ENCODE measurements at regions not wholly inside any gene's neighbourhood (a gene's known extent, or its start where the extent isn't known, plus 50 kb on each side); places are given as distances from the start of the nearest gene placed in this dataset.

DNA sequence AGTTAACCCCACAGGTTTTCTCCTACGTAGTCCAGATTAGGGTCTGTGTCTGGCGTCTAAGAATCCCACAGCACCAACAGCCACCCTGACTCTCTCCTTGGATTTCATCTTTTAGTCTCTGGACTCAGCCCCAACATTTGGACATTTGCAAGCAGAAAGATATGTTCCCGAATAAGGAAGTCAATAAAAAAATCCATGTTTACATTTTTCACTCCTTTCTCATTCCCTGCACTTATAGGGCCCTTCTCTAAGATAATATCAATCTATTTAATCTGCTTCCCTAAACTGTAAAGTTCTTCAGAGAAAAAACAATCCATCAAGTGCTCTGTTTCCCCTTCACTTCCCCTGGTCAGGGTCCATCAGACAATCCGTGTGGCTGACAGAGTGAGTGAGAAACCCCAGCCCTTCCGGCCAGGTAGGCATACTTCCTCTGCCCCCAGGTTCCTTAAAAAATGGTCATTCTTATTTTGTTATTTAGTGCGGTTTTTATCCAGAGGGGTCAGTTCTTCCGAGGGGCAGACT lies 105.9 kb upstream of the CDC42BPA start:
- in situ Hi-C loops (cut with HindIII; ENCODE audit: low pct_unique_long_range_greater_than_20kb, low sequenced_read_pairs) (no loop called here), intact Hi-C loops (cut with micrococcal nuclease; ENCODE audit: unreplicated experiment) (no loop called here)
- DNase-seq (ENCODE audit: low read depth, low spot score) (no peak), ATAC-seq (no peak)
- peaks cover 21% of the 10 kb centered on the region for H3K4me1 ChIP-seq (ENCODE audit: control insufficient read depth, insufficient read depth, low read length)
- no peaks in the 10 kb centered on the region for H3K27me3 ChIP-seq (ENCODE audit: control insufficient read depth, insufficient read depth, low read length)
- ChIA-PET POLR2A (no interaction called here), CTCF (no interaction called here)
- no peak for TF ChIP-seq POLR2AphosphoS5 (IDR thresholded peaks at IDR 0.05; ENCODE audit: low read depth, low read length)
- no peak for TF ChIP-seq SIN3A (IDR thresholded peaks at IDR 0.05; ENCODE audit: borderline replicate concordance, insufficient read depth, low read depth, low read length)
- no peaks in the 10 kb centered on the region for H3K9me3 ChIP-seq (ENCODE audit: control insufficient read depth, insufficient read depth, low read depth, low read length)
- H3K27ac ChIP-seq (ENCODE audit: low read length), result no peak overlapping the region
- no peaks in the 10 kb centered on the region; the same call in 1 of the 2 replicates for H3K36me3 ChIP-seq (ENCODE audit: control insufficient read depth, insufficient read depth, low read length)
- no TSS peak for BruUV-seq (replicated peaks)
- no peak overlapping the region for H3K4me3 ChIP-seq (ENCODE audit: low read depth in 2 of 2, low read length in 2 of 2)

GRCh38 chr1:227422581-227422980 lies 104.3 kb upstream of the CDC42BPA start:
- Histone ChIP-seq H3K27ac (ENCODE audit: low read length) (no peak overlapping the region), H3K36me3 (ENCODE audit: control insufficient read depth, insufficient read depth, low read length) (no peaks in the 10 kb centered on the region; the same call in 1 of the 2 replicates), H3K4me1 (ENCODE audit: control insufficient read depth, insufficient read depth, low read length) (peaks cover 5% of the 10 kb centered on the region), H3K4me3 (ENCODE audit: low read depth in 2 of 2, low read length in 2 of 2) (no peak overlapping the region), H3K9me3 (ENCODE audit: control insufficient read depth, insufficient read depth, low read depth, low read length) (no peaks in the 10 kb centered on the region), H3K27me3 (ENCODE audit: control insufficient read depth, insufficient read depth, low read length) (no peaks in the 10 kb centered on the region)
- DNase-seq (ENCODE audit: low read depth, low spot score), result no peak
- TF ChIP-seq TCF7L2 (IDR thresholded peaks at IDR 0.05; ENCODE audit: low read depth, low read length), result no peak
- no peak for TF ChIP-seq POLR2AphosphoS5 (IDR thresholded peaks at IDR 0.05; ENCODE audit: low read depth, low read length)
- TF ChIP-seq REST (IDR thresholded peaks at IDR 0.05; ENCODE audit: insufficient read depth in 1 of 2, low read depth in 2 of 2, low read length in 1 of 2), result no peak
- TF ChIP-seq, protein P1, sequence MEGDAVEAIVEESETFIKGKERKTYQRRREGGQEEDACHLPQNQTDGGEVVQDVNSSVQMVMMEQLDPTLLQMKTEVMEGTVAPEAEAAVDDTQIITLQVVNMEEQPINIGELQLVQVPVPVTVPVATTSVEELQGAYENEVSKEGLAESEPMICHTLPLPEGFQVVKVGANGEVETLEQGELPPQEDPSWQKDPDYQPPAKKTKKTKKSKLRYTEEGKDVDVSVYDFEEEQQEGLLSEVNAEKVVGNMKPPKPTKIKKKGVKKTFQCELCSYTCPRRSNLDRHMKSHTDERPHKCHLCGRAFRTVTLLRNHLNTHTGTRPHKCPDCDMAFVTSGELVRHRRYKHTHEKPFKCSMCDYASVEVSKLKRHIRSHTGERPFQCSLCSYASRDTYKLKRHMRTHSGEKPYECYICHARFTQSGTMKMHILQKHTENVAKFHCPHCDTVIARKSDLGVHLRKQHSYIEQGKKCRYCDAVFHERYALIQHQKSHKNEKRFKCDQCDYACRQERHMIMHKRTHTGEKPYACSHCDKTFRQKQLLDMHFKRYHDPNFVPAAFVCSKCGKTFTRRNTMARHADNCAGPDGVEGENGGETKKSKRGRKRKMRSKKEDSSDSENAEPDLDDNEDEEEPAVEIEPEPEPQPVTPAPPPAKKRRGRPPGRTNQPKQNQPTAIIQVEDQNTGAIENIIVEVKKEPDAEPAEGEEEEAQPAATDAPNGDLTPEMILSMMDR (IDR thresholded peaks at IDR 0.05), result no peak
- TF ChIP-seq SIN3A (IDR thresholded peaks at IDR 0.05; ENCODE audit: borderline replicate concordance, insufficient read depth, low read depth, low read length), result no peak
- intact Hi-C loops (cut with micrococcal nuclease; ENCODE audit: unreplicated experiment) (no loop called here), in situ Hi-C loops (cut with HindIII; ENCODE audit: low pct_unique_long_range_greater_than_20kb, low sequenced_read_pairs) (no loop called here)
- CTCF ChIA-PET, result no interaction called here
- no TSS peak for BruUV-seq (replicated peaks)
- POLR2A ChIA-PET, result no interaction called here
- no peak for ATAC-seq

- intact Hi-C loops (cut with micrococcal nuclease; ENCODE audit: unreplicated experiment), result no loop called here
- ATAC-seq (no peak), DNase-seq (ENCODE audit: low read depth, low spot score) (no peak)
- TF ChIP-seq, protein P1 (IDR thresholded peaks at IDR 0.05), result no peak
- no peak for TF ChIP-seq POLR2AphosphoS5 (IDR thresholded peaks at IDR 0.05; ENCODE audit: low read depth, low read length)
- in situ Hi-C loops (cut with HindIII; ENCODE audit: low pct_unique_long_range_greater_than_20kb, low sequenced_read_pairs), result no loop called here
- Histone ChIP-seq H3K9me3 (ENCODE audit: control insufficient read depth, insufficient read depth, low read depth, low read length) (no peaks in the 10 kb centered on the region), H3K27ac (ENCODE audit: low read length) (no peak overlapping the region), H3K27me3 (ENCODE audit: control insufficient read depth, insufficient read depth, low read length) (no peaks in the 10 kb centered on the region), H3K4me3 (ENCODE audit: low read depth in 2 of 2, low read length in 2 of 2) (no peak overlapping the region), H3K36me3 (ENCODE audit: control insufficient read depth, insufficient read depth, low read length) (no peaks in the 10 kb centered on the region), H3K4me1 (ENCODE audit: control insufficient read depth, insufficient read depth, low read length) (0 out of 2 replicates have a peak, but pooled peaks cover 2% of the 10 kb centered on the region)
- POLR2A ChIA-PET, result no interaction called here
- CTCF ChIA-PET, result no interaction called here
- BruUV-seq (replicated peaks), result no TSS peak
Observed at GRCh38 chr1:227420147-227420546, 101.9 kb upstream of the CDC42BPA start.
